ENCODE measurements at regions not wholly inside any gene's neighbourhood (a gene's known extent, or its start where the extent isn't known, plus 50 kb on each side); places are given as distances from the start of the nearest gene placed in this dataset.

DNA sequence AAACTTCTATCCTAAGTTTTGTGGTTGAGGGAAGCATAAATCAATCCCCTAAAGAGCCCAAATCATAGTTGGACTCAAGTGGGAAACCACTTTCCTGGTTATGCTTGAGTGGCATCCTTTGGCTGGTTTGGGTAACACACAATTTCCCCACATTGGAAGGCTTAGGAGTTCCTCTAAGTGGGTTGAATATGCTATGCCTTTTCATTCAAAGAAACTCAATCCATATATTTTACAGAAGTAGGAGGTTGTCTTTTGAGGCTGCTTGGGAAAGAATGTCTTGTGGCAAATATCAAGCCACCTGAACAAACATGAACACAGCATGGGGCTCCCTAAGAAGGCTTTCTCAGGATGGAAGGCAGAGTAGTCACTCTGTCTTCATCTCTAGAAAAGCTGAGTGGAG lies 121.1 kb downstream of the SPATA31D1 start:
- H3K36me3 Mint-ChIP-seq (ENCODE audit: low read depth): no peaks in the 10 kb centered on the region
- H3K27me3 Mint-ChIP-seq (ENCODE audit: insufficient read depth): peaks cover 3% of the 10 kb centered on the region
- no peaks in the 10 kb centered on the region for H3K9me3 Mint-ChIP-seq
- H3K27ac Mint-ChIP-seq: no peak overlapping the region
- no peaks in the 10 kb centered on the region for H3K9me3 ChIP-seq (ENCODE audit: control insufficient read depth, low read length)
- no peaks in the 10 kb centered on the region for H3K27me3 ChIP-seq (ENCODE audit: control insufficient read depth, insufficient read depth, low read length, poor library complexity, severe bottlenecking)
- no peak overlapping the region for H3K9ac ChIP-seq (ENCODE audit: extremely low read depth, low read length, poor library complexity, severe bottlenecking)
- no peak overlapping the region for H3K4me3 Mint-ChIP-seq
- no peaks in the 10 kb centered on the region for H3K36me3 ChIP-seq (ENCODE audit: control insufficient read depth, insufficient read depth, low read length)
- no peak for TF ChIP-seq CTCF (conservative IDR thresholded peaks at IDR 0.05)
- peaks cover 10% of the 10 kb centered on the region for H3K4me1 Mint-ChIP-seq
- H3K4me3 ChIP-seq (ENCODE audit: low read length): peak overlapping the region; percentile 2
- no peak overlapping the region for H3K27ac ChIP-seq (ENCODE audit: low read depth, low read length)
- no peak for DNase-seq
- H3K4me1 ChIP-seq (ENCODE audit: control insufficient read depth, insufficient read depth, low read length): no peaks in the 10 kb centered on the region

DNA sequence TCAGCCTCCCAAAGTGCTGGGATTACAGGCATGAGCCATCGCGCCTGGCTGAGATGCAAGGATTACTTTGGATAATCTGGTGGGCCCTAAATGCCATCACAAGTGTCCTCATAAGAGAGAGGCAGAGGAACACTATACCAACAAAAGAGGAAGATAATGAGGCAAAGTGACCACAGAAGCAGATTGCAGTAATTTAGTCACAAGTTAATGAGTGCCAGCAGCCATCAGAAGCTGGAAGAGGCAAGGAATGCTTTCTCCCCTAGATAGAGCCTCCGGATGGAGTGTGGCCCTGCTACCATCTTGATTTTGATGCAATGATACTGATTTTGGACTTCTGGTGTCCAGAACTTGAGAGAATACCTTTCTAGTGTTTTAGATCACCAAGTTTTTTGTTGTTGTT lies 122.3 kb downstream of the SPATA31D1 start:
- DNase-seq: no peak
- H3K36me3 Mint-ChIP-seq (ENCODE audit: low read depth): no peaks in the 10 kb centered on the region
- WGBS, 2 experiments (ENCODE audit: insufficient coverage in 1 of 2, insufficient read length in 1 of 2): 87 to 91% methylated on average over 3 of the region's 3 CpGs
- no peak overlapping the region for H3K27ac ChIP-seq (ENCODE audit: low read depth, low read length)
- no peaks in the 10 kb centered on the region for H3K27me3 ChIP-seq (ENCODE audit: control insufficient read depth, insufficient read depth, low read length, poor library complexity, severe bottlenecking)
- H3K27ac Mint-ChIP-seq: no peak overlapping the region
- no peaks in the 10 kb centered on the region for H3K9me3 Mint-ChIP-seq
- no peak overlapping the region for H3K4me3 ChIP-seq (ENCODE audit: low read length)
- H3K4me1 Mint-ChIP-seq: peaks cover 12% of the 10 kb centered on the region
- no peak overlapping the region for H3K4me3 Mint-ChIP-seq
- no peak for TF ChIP-seq CTCF (conservative IDR thresholded peaks at IDR 0.05)
- peaks cover 5% of the 10 kb centered on the region for H3K27me3 Mint-ChIP-seq (ENCODE audit: insufficient read depth)
- H3K36me3 ChIP-seq (ENCODE audit: control insufficient read depth, insufficient read depth, low read length): no peaks in the 10 kb centered on the region
- H3K9ac ChIP-seq (ENCODE audit: extremely low read depth, low read length, poor library complexity, severe bottlenecking): no peak overlapping the region
- H3K9me3 ChIP-seq (ENCODE audit: control insufficient read depth, low read length): no peaks in the 10 kb centered on the region
- H3K4me1 ChIP-seq (ENCODE audit: control insufficient read depth, insufficient read depth, low read length): no peaks in the 10 kb centered on the region

GRCh38 chr9:82115331-82115730 lies 126.8 kb downstream of the SPATA31D1 start:
- H3K27ac ChIP-seq (ENCODE audit: low read depth, low read length): no peak overlapping the region
- H3K27ac Mint-ChIP-seq: no peak overlapping the region
- no peak overlapping the region for H3K4me3 ChIP-seq (ENCODE audit: low read length)
- H3K9ac ChIP-seq (ENCODE audit: extremely low read depth, low read length, poor library complexity, severe bottlenecking): no peak overlapping the region
- H3K27me3 Mint-ChIP-seq (ENCODE audit: insufficient read depth): peaks cover 5% of the 10 kb centered on the region
- DNase-seq: no peak
- no peaks in the 10 kb centered on the region for H3K9me3 ChIP-seq (ENCODE audit: control insufficient read depth, low read length)
- H3K36me3 ChIP-seq (ENCODE audit: control insufficient read depth, insufficient read depth, low read length): no peaks in the 10 kb centered on the region
- peaks cover 11% of the 10 kb centered on the region for H3K4me1 Mint-ChIP-seq
- H3K9me3 Mint-ChIP-seq: no peaks in the 10 kb centered on the region
- no peak overlapping the region for H3K4me3 Mint-ChIP-seq
- TF ChIP-seq CTCF (conservative IDR thresholded peaks at IDR 0.05): no peak
- H3K4me1 ChIP-seq (ENCODE audit: control insufficient read depth, insufficient read depth, low read length): peaks cover 6% of the 10 kb centered on the region
- no peaks in the 10 kb centered on the region for H3K27me3 ChIP-seq (ENCODE audit: control insufficient read depth, insufficient read depth, low read length, poor library complexity, severe bottlenecking)
- no peaks in the 10 kb centered on the region for H3K36me3 Mint-ChIP-seq (ENCODE audit: low read depth)
- WGBS, 2 experiments (ENCODE audit: insufficient coverage in 1 of 2, insufficient read length in 1 of 2): 97% methylated on average over 1 of the region's 1 CpG; no CpG with 5 or more reads in 1 of the 2 experiments
